GM18873 (cell line): ENCODE measurements at regions not wholly inside any gene's neighbourhood (a gene's known extent, or its start where the extent isn't known, plus 50 kb on each side); places are given as distances from the start of the nearest gene placed in this dataset.
"Not testable (repeated sequence)": the region's sequence is repeated elsewhere in the genome, so short reads cannot be mapped to it uniquely, and the experiment has no call there.

ENCODE experiments used
- ATAC-seq: cut with Tn5 transposase; IDR thresholded peaks from one replicate; pipeline ENCODE4 v1.9.1; 2021; ENCODE audit warnings: mild to moderate bottlenecking, moderate library complexity, moderate number of reproducible peaks; ENCODE audit not compliant: unreplicated experiment, low FRiP score

DNA sequence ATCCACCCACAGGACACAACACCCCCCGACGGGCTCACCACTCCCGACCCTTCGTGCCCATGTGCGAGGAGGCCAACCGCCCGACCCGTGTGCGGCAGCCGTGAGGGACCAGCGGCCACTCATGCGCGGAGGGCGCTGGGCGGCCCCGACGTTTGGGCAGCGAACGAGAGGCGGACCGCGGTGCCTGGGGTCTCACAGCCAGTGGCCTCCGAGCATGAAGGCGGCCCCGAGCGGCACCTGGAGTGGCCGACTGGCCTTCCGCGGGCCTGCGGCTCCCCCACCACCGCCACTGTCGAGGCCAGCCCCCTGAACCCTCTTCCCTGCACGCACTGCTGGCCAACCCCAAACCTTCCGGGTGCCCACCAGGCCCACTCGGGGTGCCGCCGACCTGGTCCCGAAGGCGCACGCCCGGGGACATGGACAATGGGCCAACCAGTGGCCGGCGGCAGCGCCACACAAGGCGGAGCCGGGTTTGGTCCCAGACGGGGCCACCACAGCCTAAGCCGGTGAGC lies 4274.9 kb upstream of the OR11H1 start:
- ATAC-seq: no peak

DNA sequence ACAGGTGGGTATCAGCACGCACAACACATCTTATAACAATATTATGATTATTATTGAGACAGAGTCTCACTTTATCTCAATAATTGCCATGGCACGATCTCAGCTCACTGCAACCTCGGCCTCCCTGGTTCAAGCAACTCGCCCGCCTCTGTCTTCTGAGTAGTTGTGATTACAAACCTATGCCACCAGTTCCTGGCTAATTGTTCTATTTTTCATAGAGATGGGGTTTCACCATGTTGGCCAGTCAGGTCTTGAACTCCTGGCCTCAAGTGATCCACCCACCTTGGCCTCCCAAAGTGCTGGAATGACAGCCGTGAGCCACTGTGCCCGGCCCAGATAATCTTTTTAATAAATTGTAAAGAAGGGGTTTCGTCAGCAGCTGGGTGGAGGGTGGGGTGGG lies 4257.0 kb upstream of the OR11H1 start:
- ATAC-seq: not testable (repeated sequence)

DNA sequence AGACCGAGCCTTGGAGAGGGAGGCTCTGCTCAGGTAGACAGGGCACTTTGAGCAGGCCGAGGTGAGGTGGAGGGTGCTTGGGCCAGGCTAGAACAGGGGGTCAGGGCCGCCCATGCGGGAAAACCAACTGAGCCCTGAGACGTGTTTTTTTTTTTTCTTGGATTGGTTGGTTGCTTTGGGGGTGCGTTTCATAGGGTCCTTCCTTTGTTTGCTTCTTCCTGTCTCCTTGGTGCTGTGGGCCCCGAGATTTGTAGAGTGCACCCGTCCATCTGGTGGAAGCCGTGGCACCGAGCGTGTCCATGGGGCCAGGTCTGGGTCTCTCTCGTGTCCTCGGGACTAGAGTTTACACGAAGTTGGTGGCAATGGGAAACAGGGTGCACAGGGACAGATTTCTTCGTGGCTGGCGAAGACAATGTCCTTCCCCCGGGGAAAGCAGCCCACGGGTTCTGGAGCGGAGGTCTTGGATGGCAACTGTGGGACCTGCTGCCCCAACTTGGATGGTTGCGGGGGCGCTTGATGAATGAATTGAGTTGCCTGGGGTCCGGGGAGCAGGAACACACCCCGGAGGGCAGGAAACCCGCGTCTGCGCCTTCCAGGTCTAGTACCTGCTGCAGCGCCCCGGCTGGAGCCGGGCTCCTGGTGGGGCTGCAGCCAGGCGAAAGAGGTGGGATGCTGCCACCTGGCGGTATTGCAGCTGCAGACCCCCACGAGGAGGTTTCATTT lies 4242.7 kb upstream of the OR11H1 start:
- ATAC-seq: not testable (repeated sequence)

DNA sequence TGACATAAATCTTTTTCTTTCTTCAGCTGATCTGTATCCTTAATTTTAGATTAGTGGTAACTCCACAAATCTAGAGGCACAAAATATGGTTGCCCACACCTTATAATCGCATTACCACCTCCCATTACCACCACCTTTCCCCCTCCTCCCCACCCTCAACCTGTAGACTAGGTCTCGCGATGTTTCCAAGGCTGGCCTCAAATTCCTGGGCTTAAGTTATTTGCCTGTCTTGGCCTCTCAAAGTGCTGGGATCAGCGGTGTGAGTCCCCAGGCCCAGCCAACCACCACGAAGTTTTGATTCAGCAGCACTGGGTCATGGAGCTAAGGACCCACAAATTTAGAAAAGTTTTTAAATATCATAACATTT lies 4242.2 kb upstream of the OR11H1 start:
- ATAC-seq: not testable (repeated sequence)

DNA sequence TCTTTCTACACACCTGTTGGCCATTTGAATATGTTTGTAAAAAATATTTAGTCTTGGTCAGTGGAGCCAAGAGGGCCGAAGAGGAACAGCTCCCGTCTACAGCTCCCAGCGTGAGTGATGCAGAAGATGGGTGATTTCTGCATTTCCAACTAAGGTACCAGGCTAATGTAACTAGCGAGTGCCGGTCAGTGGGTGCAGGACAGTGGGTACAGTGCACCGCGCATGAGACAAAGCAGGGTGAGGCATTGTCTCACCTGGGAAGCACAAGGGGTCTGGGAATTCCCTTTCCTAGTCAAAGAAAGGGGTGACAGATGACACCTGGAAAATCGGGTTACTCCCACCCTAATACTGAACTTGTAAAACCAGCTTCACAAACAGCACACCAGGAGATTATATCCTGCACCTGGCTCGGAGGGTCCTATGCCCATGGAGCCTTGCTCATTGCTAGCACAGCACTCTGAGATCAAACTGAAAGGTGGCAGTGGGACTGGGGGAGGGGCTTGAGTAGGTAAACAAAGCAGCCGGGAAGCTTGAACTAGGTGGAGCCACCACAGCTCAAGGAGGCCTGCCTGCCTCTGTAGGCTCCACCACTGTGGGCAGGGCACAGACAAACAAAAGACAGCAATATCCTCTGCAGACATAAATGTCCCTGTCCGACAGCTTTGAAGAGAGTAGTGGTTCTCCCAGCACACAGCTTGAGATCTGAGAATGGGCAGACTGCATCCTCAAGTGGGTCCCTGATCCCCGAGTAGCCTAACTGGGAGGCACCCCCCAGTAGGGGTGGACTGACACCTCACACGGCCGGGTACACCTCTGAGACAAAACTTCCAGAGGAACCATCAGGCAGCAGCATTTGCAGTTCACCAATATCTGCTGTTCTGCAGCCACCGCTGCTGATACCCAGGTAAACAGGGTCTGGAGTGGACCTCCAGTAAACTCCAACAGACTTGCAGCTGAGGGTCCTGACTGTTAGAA lies 4239.5 kb upstream of the OR11H1 start:
- not testable (repeated sequence) for ATAC-seq

DNA sequence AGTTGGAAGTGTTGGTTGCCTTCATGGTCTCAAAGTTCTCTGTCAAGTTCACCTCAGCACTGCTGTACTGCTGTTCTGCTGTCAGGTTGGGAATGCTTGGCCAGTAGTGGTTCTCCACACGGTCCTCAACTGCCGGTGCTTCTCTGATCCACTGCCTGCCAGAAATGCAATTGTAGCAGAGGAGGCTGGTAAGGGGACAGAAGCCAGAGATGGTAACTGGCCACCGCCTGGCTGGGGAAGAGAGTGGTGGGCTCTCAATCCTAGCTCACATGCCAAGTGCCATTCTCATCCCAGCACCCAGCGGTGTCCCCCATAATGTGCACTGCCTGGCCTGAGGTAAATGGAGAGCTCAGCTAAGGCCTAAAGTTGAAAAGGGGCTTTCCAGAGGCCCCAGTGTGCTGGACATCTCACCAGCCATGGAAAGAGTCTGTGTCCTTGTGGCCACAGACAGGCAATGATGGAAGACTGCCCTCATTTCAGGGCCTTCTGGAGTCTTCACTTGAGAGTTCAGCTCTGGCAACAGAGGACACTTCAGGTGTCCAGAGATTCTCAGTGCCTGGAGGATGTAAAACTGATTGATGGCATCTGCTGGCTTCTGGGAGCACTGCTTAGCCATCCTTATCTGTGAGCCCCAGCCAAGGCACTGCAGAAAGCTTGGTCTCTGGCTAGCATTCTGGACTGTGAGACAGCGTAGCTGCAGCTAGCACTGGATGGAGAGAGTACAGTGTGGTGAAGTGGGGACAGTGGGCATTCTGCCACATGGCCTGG lies 4229.7 kb upstream of the OR11H1 start:
- ATAC-seq: not testable (repeated sequence)

DNA sequence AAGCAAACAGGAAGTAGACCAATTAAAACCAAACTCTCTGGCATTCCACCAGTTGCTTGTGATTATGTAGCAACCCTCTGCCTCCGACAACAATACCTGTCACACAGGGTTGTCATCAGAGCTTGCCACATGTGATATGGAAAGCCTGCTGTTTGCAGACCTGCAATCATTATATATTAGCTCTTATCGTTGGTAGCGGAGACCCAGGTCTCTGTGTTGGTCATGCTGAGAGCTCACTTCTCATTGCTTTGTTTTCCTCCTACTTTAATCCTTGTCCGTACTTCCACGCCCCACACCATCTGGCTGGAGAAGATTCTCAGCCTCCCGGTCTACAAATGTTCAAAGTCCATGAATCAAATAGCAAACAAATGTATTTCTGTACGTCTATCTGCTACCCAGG lies 4225.6 kb upstream of the OR11H1 start:
- ATAC-seq: not testable (repeated sequence)

DNA sequence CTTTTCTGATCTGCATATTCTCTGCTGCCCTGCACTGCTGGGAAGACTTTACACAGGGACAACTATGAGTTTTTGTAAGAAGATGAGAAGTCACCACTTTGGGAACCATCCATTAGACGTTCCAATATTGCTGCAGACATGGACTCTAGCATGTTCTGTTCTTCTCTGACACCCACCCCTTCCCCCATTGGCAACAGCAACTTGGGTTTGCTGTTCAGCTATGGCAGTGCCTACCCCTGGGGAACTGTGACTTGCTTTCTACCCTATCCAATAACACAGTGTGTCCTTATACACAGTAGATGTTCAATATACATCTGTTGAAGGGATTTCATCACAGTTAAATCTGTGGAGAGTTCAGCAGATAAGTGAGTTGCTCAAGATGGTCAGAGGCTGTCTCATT lies 4225.1 kb upstream of the OR11H1 start:
- ATAC-seq: not testable (repeated sequence)

DNA sequence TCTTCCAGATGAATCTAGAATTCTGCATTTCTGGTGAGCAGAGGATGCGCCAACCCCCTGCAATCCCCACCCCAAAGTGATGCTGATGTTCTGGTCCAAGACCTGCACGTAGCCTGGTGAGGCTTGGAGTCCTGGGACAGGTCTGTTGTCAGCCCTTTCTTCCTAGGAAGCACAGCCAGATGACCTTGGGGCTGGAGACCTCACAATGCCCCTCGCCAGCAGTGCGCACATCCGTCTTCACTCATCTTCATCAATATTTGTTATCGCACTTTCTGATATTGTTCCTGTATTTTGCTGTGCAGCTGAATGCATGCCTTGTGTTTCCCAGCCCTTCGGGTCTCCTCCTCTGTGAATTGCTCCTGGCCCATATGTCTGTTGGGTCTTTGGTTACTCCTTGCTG lies 4222.8 kb upstream of the OR11H1 start:
- ATAC-seq: not testable (repeated sequence)

DNA sequence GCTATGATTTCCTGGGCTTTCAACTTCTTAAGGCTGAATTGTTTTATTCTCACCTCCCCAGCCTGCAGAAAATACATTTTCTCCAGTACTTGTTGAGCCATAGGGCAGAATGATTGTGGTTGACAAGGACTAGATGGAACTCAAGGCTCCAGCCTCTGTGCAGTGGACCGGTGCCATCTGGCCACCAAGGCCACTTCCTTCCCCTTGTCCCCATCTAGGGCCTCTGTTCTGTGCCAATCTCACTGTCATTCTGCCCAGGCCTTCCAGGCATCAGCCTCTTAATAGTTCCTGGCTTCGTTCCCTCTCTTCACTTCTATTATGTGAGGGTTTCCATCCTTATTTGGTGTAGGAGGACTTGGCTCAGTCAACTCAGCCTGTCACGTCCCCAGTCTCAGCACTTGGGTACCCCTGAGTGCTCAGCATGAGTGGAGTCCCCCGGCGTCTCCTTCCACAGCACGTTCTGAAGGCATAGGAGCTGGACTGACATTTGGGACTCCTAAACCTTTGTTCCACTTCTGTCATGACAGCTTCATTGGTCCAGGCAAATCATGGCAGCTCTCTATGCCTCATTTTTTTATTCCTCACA lies 4221.0 kb upstream of the OR11H1 start:
- ATAC-seq: not testable (repeated sequence)

DNA sequence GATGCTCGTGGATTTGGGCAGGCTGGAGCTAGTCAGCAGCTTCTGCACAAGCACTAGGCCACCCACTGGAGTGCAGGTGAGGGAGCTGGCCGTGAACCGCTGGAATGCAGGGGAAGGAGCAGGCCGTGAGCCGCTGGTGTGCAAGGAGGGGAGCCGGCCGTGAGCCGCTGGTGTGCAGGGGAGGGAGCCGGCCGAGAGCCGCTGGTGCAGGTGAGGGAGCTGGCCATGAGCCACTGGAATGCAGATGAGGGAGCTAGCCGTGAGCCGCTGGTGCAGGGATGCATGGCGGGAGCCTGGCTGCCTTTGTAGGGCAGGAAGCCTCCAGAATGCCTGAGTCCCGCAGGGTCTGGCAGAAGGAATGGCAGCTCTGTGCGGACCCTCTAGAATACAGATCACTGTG lies 4220.0 kb upstream of the OR11H1 start:
- ATAC-seq: no peak

DNA sequence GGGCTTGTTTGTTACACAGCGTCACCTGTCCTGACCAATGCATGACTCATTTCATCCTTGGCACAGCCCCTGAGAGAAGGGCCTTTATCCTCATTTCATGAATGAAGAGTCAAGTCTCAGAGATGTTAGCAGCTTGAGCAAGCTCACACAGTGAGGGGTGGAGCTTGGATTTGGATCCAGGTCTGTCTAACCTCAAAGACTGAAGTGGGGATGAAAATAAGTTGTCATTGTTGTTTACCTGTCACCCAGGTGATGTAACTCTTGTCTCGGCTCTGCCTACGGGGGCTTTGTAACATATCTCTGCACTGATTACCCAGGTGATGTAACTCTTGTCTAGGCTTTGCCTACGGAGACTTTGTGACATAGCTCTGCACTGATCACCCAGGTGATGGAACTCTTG lies 4218.2 kb upstream of the OR11H1 start:
- ATAC-seq: not testable (repeated sequence)

DNA sequence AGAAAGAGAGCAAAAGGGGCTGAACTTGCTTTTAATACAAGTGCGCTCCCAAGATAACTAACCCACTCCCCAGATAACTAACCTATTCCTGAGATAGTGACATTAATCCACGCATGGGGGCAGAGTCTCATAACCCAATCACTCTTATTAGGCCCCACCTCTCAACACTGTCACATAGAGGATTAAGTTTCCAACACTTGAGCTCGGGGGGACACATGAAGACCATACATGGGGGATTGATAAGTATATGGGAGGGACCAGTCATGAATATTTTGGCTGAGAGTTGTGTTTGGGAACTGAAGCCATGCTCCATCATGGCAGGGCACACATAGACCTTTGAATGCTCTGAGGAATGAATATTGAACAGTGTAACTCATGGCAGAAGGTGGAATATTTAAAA lies 4217.3 kb upstream of the OR11H1 start:
- ATAC-seq: not testable (repeated sequence)

DNA sequence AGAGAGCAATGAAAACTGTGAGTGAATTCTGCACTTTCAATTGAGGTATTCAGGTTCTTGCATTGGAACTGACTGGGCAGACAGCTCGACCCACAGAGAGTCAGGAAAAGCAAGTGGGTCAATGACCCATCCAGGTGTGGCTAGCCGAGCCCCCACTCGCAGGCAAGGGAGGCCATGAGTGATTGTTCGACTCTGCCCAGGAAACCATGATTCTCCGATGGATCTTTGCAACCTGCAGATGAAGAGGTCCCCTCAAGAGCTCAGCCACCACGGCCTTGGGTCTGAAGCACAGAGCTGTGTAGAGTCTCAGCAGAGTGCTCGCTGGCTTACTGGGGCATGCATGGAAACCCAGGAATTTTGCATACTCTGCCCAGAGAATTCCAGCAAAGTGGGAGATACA lies 4215.4 kb upstream of the OR11H1 start:
- ATAC-seq: not testable (repeated sequence)

DNA sequence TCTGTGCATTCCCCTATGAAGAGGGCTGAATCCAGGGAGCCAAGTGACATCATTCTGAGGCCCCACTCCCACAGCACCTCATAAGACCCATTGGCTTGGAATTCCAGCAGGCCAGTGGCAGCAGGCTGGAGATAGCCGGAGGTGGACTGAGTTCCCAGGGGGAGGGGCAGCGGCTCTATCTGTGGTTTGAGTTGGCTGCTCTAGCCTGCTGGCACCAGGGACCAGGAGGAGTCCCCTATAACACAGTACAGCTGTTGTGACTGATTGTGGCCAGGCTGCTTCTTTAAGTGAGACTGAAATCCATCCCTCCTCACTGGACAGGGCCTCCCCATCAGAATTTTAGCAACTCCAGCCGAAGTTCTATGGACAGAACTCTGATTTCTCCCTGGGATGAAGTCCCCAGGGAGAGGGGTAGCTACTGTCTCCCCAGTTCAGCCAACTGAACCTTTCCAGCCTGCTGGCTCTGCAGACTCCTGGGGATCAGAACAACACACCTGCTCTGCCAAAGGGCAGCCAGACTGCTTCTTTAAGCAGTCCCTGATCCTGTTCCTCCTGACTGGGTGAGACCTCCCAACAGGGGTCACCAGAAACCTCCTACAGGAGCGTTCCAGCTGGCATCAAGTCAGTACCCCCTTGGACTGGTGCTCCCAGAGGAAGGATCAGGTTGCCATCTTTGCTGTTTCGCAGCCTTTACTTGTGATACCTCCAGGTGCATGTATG lies 4214.8 kb upstream of the OR11H1 start:
- ATAC-seq: not testable (repeated sequence)

DNA sequence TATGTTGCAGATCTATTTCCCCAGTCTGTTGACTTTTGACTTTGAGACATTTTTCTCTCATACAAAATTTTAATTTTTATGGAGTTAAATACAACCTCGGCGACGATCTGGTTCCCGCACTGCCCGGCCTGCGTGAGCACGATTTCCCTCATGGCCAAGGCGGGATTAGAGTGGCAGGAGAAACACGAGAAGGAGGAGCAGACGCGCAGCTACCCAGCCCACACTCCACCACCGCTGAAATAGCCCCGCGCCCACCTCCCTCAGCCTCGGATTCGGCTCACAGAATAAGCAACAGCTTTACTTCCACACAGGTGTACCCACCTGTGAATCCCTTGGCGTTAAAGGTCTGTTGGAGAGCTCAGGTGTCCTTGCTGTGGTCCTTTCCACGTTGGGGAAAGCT lies 4209.4 kb upstream of the OR11H1 start:
- not testable (repeated sequence) for ATAC-seq

DNA sequence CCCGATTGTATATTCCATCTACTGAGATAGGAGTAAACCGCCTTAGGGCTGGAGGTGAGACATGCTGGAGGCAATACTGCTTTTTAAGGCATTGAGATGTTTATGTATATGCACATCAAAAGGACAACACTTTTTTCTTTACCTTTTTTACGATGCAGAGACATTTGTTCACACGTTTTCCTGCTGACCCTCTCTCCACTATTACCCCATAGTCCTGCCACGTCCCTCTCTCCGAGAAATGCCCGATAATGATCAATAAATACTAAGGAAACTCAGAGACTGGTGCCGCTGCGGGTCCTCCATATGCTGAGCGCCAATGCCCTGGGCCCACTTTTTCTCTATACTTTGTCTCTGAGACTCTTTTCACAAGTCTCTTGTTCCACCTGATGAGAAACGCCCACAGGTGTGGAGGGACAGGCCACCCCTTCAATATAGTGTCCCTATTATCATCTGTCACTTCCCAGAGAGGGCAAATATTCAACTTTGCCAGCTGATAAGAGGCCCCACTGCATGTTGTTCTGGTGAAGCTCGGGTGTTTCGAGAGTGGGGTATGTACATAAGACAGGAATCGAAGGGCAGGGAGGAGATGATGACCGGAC lies 4203.5 kb upstream of the OR11H1 start:
- not testable (repeated sequence) for ATAC-seq

DNA sequence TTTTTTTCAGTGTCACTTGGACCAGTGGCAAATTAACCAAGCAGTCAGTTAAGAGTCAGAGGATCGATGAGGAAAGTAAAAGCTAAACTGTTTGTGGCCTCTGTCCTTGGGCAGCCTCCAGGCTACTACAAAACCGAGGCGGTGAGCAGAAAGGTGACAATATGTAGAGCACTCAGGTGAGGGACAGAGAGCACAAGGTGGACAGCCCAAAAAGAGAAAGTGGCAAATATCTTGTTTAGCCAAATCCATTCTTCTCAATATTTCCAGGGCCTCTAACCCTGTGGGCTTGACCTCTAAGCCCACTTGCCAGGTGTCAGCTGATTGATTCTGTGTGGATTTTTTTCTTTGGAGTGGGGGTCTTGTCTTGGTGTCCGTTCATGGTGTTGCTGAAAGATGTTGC lies 4202.2 kb upstream of the OR11H1 start:
- ATAC-seq: no peak
